Urinary bladder (tissue), 3 donors: ENCODE measurements at regions not wholly inside any gene's neighbourhood (a gene's known extent, or its start where the extent isn't known, plus 50 kb on each side); places are given as distances from the start of the nearest gene placed in this dataset.
A peak's percentile ranks its signal among the peaks of the same experiment; 100 is the strongest.

Experiments used
- DNase-seq: peaks from one replicate; pipeline ENCODE4 v3.0.0-alpha.2; 2015; ENCODE audit errors: extremely low spot score
- H3K27ac ChIP-seq: one replicate; pipeline ENCODE4 v1.5.1; 2013; ENCODE audit warnings: low read depth, mild to moderate bottlenecking, moderate library complexity
- H3K36me3 ChIP-seq: one replicate; pipeline ENCODE4 v1.6.1; 2013; ENCODE audit warnings: mild to moderate bottlenecking, moderate library complexity; ENCODE audit not compliant: insufficient read depth
- H3K4me1 ChIP-seq: one replicate; pipeline ENCODE4 v1.6.1; 2013; ENCODE audit warnings: mild to moderate bottlenecking, moderate library complexity; ENCODE audit not compliant: insufficient read depth
- H3K4me3 ChIP-seq: one replicate; pipeline ENCODE4 v1.5.1; 2013; ENCODE audit warnings: low read depth, low read length
- WGBS: extraction: QIAGEN DNeasy Blood & Tissue Kit; methylation state at CpG from one replicate; pipeline ENCODE4 v1.1.7; 2013; 5-methylcytosine and 5-hydroxymethylcytosine counted together
- donor health status: healthy with polysubstance abuse.
- donor health status: healthy.

- WGBS = 38% methylated on average over 8 of the region's 8 CpGs
- no peaks in the 10 kb centered on the region for H3K4me1 ChIP-seq
- H3K36me3 ChIP-seq = no peaks in the 10 kb centered on the region
- no peak overlapping the region for H3K4me3 ChIP-seq
- DNase-seq = peak; percentile 10
- no peak overlapping the region for H3K27ac ChIP-seq
These were observed 132.2 kb upstream of the INHBA start for GRCh38 chr7:41834805-41835694.

GRCh38 chr7:41832941-41833340 is 130.1 kb upstream of the INHBA start:
- WGBS = 75% methylated on average over 4 of the region's 4 CpGs
- Histone ChIP-seq H3K27ac (no peak overlapping the region), H3K36me3 (no peaks in the 10 kb centered on the region), H3K4me1 (no peaks in the 10 kb centered on the region), H3K4me3 (no peak overlapping the region)
- no peak for DNase-seq

- Histone ChIP-seq H3K27ac (no peak overlapping the region), H3K4me3 (no peak overlapping the region), H3K36me3 (no peaks in the 10 kb centered on the region), H3K4me1 (no peaks in the 10 kb centered on the region)
- no peak for DNase-seq
- WGBS = 75% methylated on average over 2 of the region's 2 CpGs
These were observed 127.4 kb upstream of the INHBA start for GRCh38 chr7:41830271-41830670.

- Histone ChIP-seq H3K27ac (no peak overlapping the region), H3K4me1 (no peaks in the 10 kb centered on the region), H3K36me3 (no peaks in the 10 kb centered on the region), H3K4me3 (no peak overlapping the region)
- WGBS = 58% methylated on average over 4 of the region's 4 CpGs
- DNase-seq = no peak
These were observed 126.0 kb upstream of the INHBA start for GRCh38 chr7:41828911-41829310.

- Histone ChIP-seq H3K36me3 (no peaks in the 10 kb centered on the region), H3K4me3 (no peak overlapping the region), H3K4me1 (no peaks in the 10 kb centered on the region), H3K27ac (no peak overlapping the region)
- no peak for DNase-seq
- WGBS = 93% methylated on average over 1 of the region's 1 CpG
These were observed 123.8 kb upstream of the INHBA start for GRCh38 chr7:41826641-41827040.

DNA sequence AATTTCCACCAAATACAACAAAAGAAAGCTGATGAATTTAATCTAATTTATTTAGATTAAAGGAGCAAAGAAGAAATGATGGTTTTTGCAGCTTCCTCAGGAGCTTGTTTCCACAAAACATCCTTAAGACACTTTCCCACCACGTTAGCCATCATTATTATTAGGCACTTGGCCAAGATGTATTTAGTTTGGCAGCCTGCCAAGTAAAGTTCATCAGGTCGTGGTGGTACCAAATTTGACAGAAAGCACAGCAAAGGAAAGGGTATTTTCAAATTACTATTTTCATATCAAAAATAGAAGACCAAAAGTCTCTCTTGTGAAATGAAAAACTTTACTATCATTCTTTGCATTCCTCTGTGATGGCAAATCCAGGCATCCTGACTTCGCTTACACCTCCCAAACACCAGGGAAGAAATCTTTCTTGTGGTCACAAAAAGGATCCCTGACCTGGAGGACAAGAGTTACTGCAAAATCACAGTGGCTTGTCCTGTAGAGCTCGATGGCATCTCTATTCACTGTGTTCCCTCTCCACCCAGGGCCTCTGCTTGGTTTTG is 123.1 kb upstream of the INHBA start:
- 39% methylated on average over 4 of the region's 4 CpGs for WGBS
- Histone ChIP-seq H3K4me3 (no peak overlapping the region), H3K4me1 (no peaks in the 10 kb centered on the region), H3K36me3 (no peaks in the 10 kb centered on the region), H3K27ac (no peak overlapping the region)
- DNase-seq = no peak

DNA sequence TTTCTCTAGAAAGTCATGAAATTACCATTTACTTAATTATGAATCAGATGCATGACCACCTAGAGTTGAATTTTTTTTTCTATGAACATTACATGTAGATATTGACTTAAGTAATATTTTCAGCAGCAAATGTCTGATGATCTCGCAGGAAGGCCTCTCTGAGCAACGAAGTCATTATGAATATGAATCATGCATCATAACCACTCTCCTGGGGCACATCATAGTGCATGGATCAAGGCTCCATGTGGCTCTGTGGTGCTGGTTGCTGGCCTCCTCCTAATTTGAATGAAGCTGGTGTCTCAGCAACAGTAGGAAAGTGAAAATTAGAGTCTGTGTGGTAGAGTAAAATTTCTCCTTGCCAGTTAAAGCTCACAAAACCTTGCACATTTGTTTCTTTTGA is 121.4 kb upstream of the INHBA start:
- DNase-seq = no peak
- WGBS = 78% methylated on average over 2 of the region's 2 CpGs
- no peaks in the 10 kb centered on the region for H3K36me3 ChIP-seq
- H3K4me1 ChIP-seq = no peaks in the 10 kb centered on the region
- H3K4me3 ChIP-seq = no peak overlapping the region
- no peak overlapping the region for H3K27ac ChIP-seq

DNA sequence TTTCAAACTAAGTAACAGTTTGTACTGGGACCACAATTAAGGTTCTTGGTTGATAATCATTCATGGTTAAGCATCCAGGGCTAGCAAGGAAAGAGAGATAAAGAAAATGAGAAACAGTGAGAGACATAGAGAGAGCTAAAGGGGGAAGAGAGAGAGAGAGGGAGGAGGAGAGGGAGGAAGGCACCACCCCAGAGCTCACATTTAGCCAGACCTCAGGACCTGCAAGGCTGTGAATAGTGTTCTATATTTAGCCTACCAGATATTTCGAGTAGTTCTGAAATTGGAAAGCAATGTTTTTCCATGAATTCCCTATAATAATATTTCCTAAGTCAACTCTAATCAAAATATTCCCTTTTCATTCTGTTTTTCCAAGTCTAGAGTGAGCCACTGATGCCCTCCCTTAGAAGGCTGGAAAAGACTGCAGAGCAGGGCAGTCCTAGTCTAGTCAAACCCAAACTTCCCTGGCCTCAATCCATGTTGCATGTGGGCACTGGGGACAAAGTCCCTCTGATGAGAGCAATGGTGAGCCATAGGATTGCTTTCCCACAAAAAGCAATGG is 119.4 kb upstream of the INHBA start:
- DNase-seq = no peak
- Histone ChIP-seq H3K36me3 (no peaks in the 10 kb centered on the region), H3K4me3 (no peak overlapping the region), H3K4me1 (no peaks in the 10 kb centered on the region), H3K27ac (no peak overlapping the region)
- 27% methylated on average over 1 of the region's 1 CpG for WGBS

DNA sequence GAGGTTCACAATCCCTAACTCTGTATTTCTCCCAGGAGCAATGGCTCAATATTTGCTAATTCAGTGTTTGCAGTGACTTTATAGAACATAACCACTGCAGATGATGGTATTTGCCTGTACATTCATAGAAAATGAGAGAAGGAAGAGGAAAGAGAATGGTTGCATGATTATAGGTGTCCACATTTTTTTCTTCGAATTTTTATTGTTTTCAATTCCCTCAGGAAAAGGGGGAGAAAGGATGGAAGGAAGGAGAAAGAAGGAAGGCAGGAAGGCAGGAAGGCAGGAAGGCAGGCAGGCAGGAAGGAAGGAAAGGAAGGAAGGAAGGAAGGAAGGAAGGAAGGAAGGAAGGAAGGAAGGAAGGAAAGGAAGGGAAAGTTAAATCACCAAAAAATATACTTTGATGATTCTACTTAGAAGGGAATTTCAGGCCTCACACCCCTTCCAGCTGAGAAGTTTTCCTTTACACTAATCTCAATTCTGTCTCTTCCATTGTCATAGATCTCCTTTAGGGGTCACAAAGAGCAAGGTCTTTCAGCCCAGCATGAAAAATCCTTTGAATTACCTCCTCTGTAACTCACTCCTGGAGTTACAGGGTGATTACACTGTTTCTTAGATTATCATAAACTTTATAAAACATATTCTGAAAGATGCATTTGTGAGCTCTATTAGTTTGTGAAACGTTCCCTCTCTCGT is 118.8 kb upstream of the INHBA start:
- no peak overlapping the region for H3K4me3 ChIP-seq
- no peaks in the 10 kb centered on the region for H3K4me1 ChIP-seq
- no peak for DNase-seq
- H3K36me3 ChIP-seq = no peaks in the 10 kb centered on the region
- no peak overlapping the region for H3K27ac ChIP-seq
- 76% methylated on average over 3 of the region's 3 CpGs for WGBS

- no peak for DNase-seq
- WGBS = 86% methylated on average over 2 of the region's 2 CpGs
- Histone ChIP-seq H3K4me3 (no peak overlapping the region), H3K36me3 (no peaks in the 10 kb centered on the region), H3K27ac (no peak overlapping the region), H3K4me1 (no peaks in the 10 kb centered on the region)
These were observed 117.3 kb upstream of the INHBA start for GRCh38 chr7:41820111-41820671.

GRCh38 chr7:41819645-41820044 is 116.8 kb upstream of the INHBA start:
- Histone ChIP-seq H3K36me3 (no peaks in the 10 kb centered on the region), H3K4me1 (no peaks in the 10 kb centered on the region), H3K4me3 (no peak overlapping the region), H3K27ac (no peak overlapping the region)
- 95% methylated on average over 1 of the region's 1 CpG for WGBS
- DNase-seq = no peak

- H3K36me3 ChIP-seq = no peaks in the 10 kb centered on the region
- no peaks in the 10 kb centered on the region for H3K4me1 ChIP-seq
- H3K27ac ChIP-seq = no peak overlapping the region
- H3K4me3 ChIP-seq = no peak overlapping the region
- no peak for DNase-seq
- 62% methylated on average over 1 of the region's 1 CpG for WGBS
These were observed 116.0 kb upstream of the INHBA start for GRCh38 chr7:41818765-41819398.

- no peak for DNase-seq
- 80% methylated on average over 2 of the region's 2 CpGs for WGBS
- H3K4me3 ChIP-seq = no peak overlapping the region
- no peaks in the 10 kb centered on the region for H3K4me1 ChIP-seq
- H3K27ac ChIP-seq = no peak overlapping the region
- no peaks in the 10 kb centered on the region for H3K36me3 ChIP-seq
These were observed 114.5 kb upstream of the INHBA start for GRCh38 chr7:41817386-41817785.
